Hepatocyte (in vitro differentiated cells): ENCODE measurements at regions not wholly inside any gene's neighbourhood (a gene's known extent, or its start where the extent isn't known, plus 50 kb on each side); places are given as distances from the start of the nearest gene placed in this dataset.

ENCODE experiments used
- EZH2 ChIP-seq: fragments of 200-600 bp; sonication (generic); IDR thresholded peaks from 2 replicates; pipeline ENCODE4 v1.6.1; 2016; ENCODE audit warnings: antibody characterized with exemption, mild to moderate bottlenecking, borderline replicate concordance
- EZH2phosphoT487 ChIP-seq: fragments of 200-600 bp; sonication (generic); IDR thresholded peaks from one replicate; pipeline ENCODE4 v1.6.1; 2018; ENCODE audit warnings: antibody characterized with exemption, mild to moderate bottlenecking, low read depth, moderate library complexity; ENCODE audit not compliant: unreplicated experiment, severe bottlenecking
- TF ChIP-seq, protein P1 (sequence below): fragments of 200-600 bp; sonication (generic); IDR thresholded peaks from 2 replicates; pipeline ENCODE4 v1.5.1; 2016; ENCODE audit warnings: antibody characterized with exemption, mild to moderate bottlenecking; ENCODE audit not compliant: poor library complexity

- TF ChIP-seq, protein P1, sequence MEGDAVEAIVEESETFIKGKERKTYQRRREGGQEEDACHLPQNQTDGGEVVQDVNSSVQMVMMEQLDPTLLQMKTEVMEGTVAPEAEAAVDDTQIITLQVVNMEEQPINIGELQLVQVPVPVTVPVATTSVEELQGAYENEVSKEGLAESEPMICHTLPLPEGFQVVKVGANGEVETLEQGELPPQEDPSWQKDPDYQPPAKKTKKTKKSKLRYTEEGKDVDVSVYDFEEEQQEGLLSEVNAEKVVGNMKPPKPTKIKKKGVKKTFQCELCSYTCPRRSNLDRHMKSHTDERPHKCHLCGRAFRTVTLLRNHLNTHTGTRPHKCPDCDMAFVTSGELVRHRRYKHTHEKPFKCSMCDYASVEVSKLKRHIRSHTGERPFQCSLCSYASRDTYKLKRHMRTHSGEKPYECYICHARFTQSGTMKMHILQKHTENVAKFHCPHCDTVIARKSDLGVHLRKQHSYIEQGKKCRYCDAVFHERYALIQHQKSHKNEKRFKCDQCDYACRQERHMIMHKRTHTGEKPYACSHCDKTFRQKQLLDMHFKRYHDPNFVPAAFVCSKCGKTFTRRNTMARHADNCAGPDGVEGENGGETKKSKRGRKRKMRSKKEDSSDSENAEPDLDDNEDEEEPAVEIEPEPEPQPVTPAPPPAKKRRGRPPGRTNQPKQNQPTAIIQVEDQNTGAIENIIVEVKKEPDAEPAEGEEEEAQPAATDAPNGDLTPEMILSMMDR: no peak
- TF ChIP-seq EZH2 (no peak), EZH2phosphoT487 (no peak)
Observed at GRCh38 chr12:113551563-113551962, 79.9 kb upstream of the LHX5 start.
